HepG2 (cell line): ENCODE measurements at regions not wholly inside any gene's neighbourhood (a gene's known extent, or its start where the extent isn't known, plus 50 kb on each side); places are given as distances from the start of the nearest gene placed in this dataset.

Experiments used
- AHR ChIP-seq: IDR thresholded peaks from 2 replicates; pipeline ENCODE4 v1.6.1; 2018; ENCODE audit warnings: missing genetic modification reagents, missing compliant biosample characterization
- MAF1 ChIP-seq: sonication (generic); formaldehyde crosslinking; IDR thresholded peaks from 2 replicates; pipeline ENCODE4 v1.5.0; 2020; ENCODE audit warnings: missing genetic modification reagents, borderline replicate concordance
- MIER2 ChIP-seq: IDR thresholded peaks from 2 replicates; pipeline ENCODE4 v1.6.1; 2016; ENCODE audit warnings: missing biosample characterization, missing genetic modification reagents
- MZF1 ChIP-seq: sonication (generic); formaldehyde crosslinking; IDR thresholded peaks from 2 replicates; pipeline ENCODE4 v1.8.1; 2023; ENCODE audit warnings: mild to moderate bottlenecking, missing genetic modification reagents, borderline replicate concordance
- NFYC ChIP-seq: IDR thresholded peaks from 2 replicates; pipeline ENCODE4 v1.6.1; 2016; ENCODE audit warnings: missing genetic modification reagents, missing compliant biosample characterization
- NR0B2 ChIP-seq: sonication (generic); formaldehyde crosslinking; IDR thresholded peaks from 2 replicates; pipeline ENCODE4 v1.4.0; 2020; ENCODE audit warnings: mild to moderate bottlenecking, missing genetic modification reagents
- PITX1 ChIP-seq: sonication (generic); formaldehyde crosslinking; IDR thresholded peaks from 2 replicates; pipeline ENCODE4 v1.5.1; 2020; ENCODE audit warnings: mild to moderate bottlenecking, missing genetic modification reagents
- SAFB2 ChIP-seq: sonication (generic); formaldehyde crosslinking; IDR thresholded peaks from 2 replicates; pipeline ENCODE4 v1.5.1; 2020; ENCODE audit warnings: missing genetic modification reagents, low read depth, mild to moderate bottlenecking, borderline replicate concordance
- SALL1 ChIP-seq: sonication (generic); formaldehyde crosslinking; IDR thresholded peaks from 2 replicates; pipeline ENCODE4 v1.8.0; 2022; ENCODE audit warnings: mild to moderate bottlenecking, missing genetic modification reagents
- SNAI1 ChIP-seq: sonication (generic); formaldehyde crosslinking; IDR thresholded peaks from 2 replicates; pipeline ENCODE4 v1.5.0; 2020; ENCODE audit warnings: mild to moderate bottlenecking, missing genetic modification reagents, borderline replicate concordance
- TBX3 ChIP-seq: fragments of 450-650 bp; IDR thresholded peaks from 2 replicates; pipeline ENCODE4 v1.6.1; 2017; ENCODE audit warnings: antibody characterized with exemption, mild to moderate bottlenecking, inconsistent platforms, borderline replicate concordance
- ZNF605 ChIP-seq: sonication (generic); formaldehyde crosslinking; IDR thresholded peaks from 2 replicates; pipeline ENCODE4 v1.8.0; 2022; ENCODE audit warnings: mild to moderate bottlenecking, missing genetic modification reagents
- ZUFSP ChIP-seq: sonication (generic); formaldehyde crosslinking; IDR thresholded peaks from 2 replicates; pipeline ENCODE4 v1.9.0; 2021; ENCODE audit warnings: missing genetic modification reagents, mild to moderate bottlenecking, borderline replicate concordance
- TF ChIP-seq, protein P1 (sequence below): sonication (generic); formaldehyde crosslinking; IDR thresholded peaks from 2 replicates; pipeline ENCODE4 v1.5.1; 2020; ENCODE audit warnings: mild to moderate bottlenecking, missing genetic modification reagents, borderline replicate concordance
- TF ChIP-seq, protein P2 (sequence below): sonication (generic); formaldehyde crosslinking; IDR thresholded peaks from 2 replicates; pipeline ENCODE4 v1.8.1; 2023; ENCODE audit warnings: mild to moderate bottlenecking, missing genetic modification reagents

GRCh38 chr10:3398825-3399646 lies 226.5 kb upstream of the PITRM1 start (continued):
- TF ChIP-seq, protein P1, sequence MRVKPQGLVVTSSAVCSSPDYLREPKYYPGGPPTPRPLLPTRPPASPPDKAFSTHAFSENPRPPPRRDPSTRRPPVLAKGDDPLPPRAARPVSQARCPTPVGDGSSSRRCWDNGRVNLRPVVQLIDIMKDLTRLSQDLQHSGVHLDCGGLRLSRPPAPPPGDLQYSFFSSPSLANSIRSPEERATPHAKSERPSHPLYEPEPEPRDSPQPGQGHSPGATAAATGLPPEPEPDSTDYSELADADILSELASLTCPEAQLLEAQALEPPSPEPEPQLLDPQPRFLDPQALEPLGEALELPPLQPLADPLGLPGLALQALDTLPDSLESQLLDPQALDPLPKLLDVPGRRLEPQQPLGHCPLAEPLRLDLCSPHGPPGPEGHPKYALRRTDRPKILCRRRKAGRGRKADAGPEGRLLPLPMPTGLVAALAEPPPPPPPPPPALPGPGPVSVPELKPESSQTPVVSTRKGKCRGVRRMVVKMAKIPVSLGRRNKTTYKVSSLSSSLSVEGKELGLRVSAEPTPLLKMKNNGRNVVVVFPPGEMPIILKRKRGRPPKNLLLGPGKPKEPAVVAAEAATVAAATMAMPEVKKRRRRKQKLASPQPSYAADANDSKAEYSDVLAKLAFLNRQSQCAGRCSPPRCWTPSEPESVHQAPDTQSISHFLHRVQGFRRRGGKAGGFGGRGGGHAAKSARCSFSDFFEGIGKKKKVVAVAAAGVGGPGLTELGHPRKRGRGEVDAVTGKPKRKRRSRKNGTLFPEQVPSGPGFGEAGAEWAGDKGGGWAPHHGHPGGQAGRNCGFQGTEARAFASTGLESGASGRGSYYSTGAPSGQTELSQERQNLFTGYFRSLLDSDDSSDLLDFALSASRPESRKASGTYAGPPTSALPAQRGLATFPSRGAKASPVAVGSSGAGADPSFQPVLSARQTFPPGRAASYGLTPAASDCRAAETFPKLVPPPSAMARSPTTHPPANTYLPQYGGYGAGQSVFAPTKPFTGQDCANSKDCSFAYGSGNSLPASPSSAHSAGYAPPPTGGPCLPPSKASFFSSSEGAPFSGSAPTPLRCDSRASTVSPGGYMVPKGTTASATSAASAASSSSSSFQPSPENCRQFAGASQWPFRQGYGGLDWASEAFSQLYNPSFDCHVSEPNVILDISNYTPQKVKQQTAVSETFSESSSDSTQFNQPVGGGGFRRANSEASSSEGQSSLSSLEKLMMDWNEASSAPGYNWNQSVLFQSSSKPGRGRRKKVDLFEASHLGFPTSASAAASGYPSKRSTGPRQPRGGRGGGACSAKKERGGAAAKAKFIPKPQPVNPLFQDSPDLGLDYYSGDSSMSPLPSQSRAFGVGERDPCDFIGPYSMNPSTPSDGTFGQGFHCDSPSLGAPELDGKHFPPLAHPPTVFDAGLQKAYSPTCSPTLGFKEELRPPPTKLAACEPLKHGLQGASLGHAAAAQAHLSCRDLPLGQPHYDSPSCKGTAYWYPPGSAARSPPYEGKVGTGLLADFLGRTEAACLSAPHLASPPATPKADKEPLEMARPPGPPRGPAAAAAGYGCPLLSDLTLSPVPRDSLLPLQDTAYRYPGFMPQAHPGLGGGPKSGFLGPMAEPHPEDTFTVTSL, result no peak
- TF ChIP-seq MAF1 (CRISPR knock-in tag) (no peak), NFYC (no peak), SAFB2 (CRISPR knock-in tag) (no peak), ZNF605 (CRISPR knock-in tag) (no peak), MIER2 (CRISPR knock-in tag) (no peak), SNAI1 (CRISPR knock-in tag) (no peak), PITX1 (CRISPR knock-in tag) (0 out of 2 replicates have a peak, but pooled peaks have one; percentile 33), AHR (no peak), ZUFSP (CRISPR knock-in tag) (no peak), MZF1 (no peak), SALL1 (peak; percentile 36), TBX3 (no peak), NR0B2 (CRISPR knock-in tag) (no peak)
- TF ChIP-seq, protein P2, sequence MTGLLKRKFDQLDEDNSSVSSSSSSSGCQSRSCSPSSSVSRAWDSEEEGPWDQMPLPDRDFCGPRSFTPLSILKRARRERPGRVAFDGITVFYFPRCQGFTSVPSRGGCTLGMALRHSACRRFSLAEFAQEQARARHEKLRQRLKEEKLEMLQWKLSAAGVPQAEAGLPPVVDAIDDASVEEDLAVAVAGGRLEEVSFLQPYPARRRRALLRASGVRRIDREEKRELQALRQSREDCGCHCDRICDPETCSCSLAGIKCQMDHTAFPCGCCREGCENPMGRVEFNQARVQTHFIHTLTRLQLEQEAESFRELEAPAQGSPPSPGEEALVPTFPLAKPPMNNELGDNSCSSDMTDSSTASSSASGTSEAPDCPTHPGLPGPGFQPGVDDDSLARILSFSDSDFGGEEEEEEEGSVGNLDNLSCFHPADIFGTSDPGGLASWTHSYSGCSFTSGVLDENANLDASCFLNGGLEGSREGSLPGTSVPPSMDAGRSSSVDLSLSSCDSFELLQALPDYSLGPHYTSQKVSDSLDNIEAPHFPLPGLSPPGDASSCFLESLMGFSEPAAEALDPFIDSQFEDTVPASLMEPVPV (CRISPR knock-in tag), result no peak
